Mesothelial cell of epicardium (in vitro differentiated cells): ENCODE measurements at regions not wholly inside any gene's neighbourhood (a gene's known extent, or its start where the extent isn't known, plus 50 kb on each side); places are given as distances from the start of the nearest gene placed in this dataset.

Experiments used
- DNase-seq, 2 experiments: peaks; one replicate each; pipeline ENCODE4 v3.0.0; 2021; ENCODE audit warnings: low spot score in 2 of 2; ENCODE audit not compliant: unreplicated experiment in 2 of 2
- H3K27ac Mint-ChIP-seq: 2 replicates; pipeline ENCODE4 v1.8.0; 2021; ENCODE audit warnings: mixed read lengths
- H3K27me3 Mint-ChIP-seq: 2 replicates; pipeline ENCODE4 v1.8.0; 2021; ENCODE audit warnings: low read depth, mixed read lengths
- H3K36me3 Mint-ChIP-seq: 2 replicates; pipeline ENCODE4 v1.8.0; 2021; ENCODE audit warnings: mixed read lengths
- H3K4me1 Mint-ChIP-seq: 2 replicates; pipeline ENCODE4 v1.8.0; 2021; ENCODE audit warnings: mixed read lengths
- H3K4me3 Mint-ChIP-seq: 2 replicates; pipeline ENCODE4 v1.8.0; 2021; ENCODE audit warnings: mild to moderate bottlenecking, moderate library complexity, mixed read lengths
- H3K9me3 Mint-ChIP-seq: 2 replicates; pipeline ENCODE4 v1.8.0; 2021; ENCODE audit warnings: mixed read lengths
- CTCF ChIP-seq: fragments of 200-600 bp; sonication (generic); IDR thresholded peaks from one replicate; pipeline ENCODE4 v1.5.0; 2021; ENCODE audit warnings: antibody characterized with exemption; ENCODE audit not compliant: unreplicated experiment

- no peak for DNase-seq
- TF ChIP-seq CTCF = no peak
- no peaks in the 10 kb centered on the region for H3K36me3 Mint-ChIP-seq
- H3K27ac Mint-ChIP-seq = no peak overlapping the region
- H3K9me3 Mint-ChIP-seq = no peaks in the 10 kb centered on the region
- H3K27me3 Mint-ChIP-seq = no peaks in the 10 kb centered on the region
- peaks cover 16% of the 10 kb centered on the region for H3K4me1 Mint-ChIP-seq
- H3K4me3 Mint-ChIP-seq = no peak overlapping the region
Observed at GRCh38 chr4:123507376-123507775, 110.8 kb downstream of the SPRY1 start.

GRCh38 chr4:123510221-123510620, 113.6 kb downstream of the SPRY1 start:
- no peak overlapping the region for H3K4me3 Mint-ChIP-seq
- TF ChIP-seq CTCF = no peak

GRCh38 chr4:123510659-123511058, 114.1 kb downstream of the SPRY1 start:
- no peak overlapping the region for H3K4me3 Mint-ChIP-seq
- peaks cover 10% of the 10 kb centered on the region for H3K4me1 Mint-ChIP-seq
- no peak overlapping the region for H3K27ac Mint-ChIP-seq
- peaks cover 1% of the 10 kb centered on the region for H3K36me3 Mint-ChIP-seq
- H3K9me3 Mint-ChIP-seq = peaks cover 5% of the 10 kb centered on the region
- H3K27me3 Mint-ChIP-seq = no peaks in the 10 kb centered on the region
- no peak for DNase-seq
- TF ChIP-seq CTCF = no peak

More at GRCh38 chr4:123510221-123510620, 113.6 kb downstream of the SPRY1 start:
- no peaks in the 10 kb centered on the region for H3K27me3 Mint-ChIP-seq
- H3K36me3 Mint-ChIP-seq = peaks cover 1% of the 10 kb centered on the region
- DNase-seq = no peak
- H3K27ac Mint-ChIP-seq = no peak overlapping the region
- H3K9me3 Mint-ChIP-seq = peaks cover 5% of the 10 kb centered on the region
- peaks cover 13% of the 10 kb centered on the region for H3K4me1 Mint-ChIP-seq

- Mint-ChIP-seq H3K4me1 (peaks cover 9% of the 10 kb centered on the region), H3K27me3 (no peaks in the 10 kb centered on the region), H3K9me3 (peaks cover 5% of the 10 kb centered on the region), H3K36me3 (peaks cover 1% of the 10 kb centered on the region), H3K27ac (no peak overlapping the region), H3K4me3 (no peak overlapping the region)
- no peak for TF ChIP-seq CTCF
- no peak for DNase-seq
Observed at GRCh38 chr4:123516576-123516975, 120.0 kb downstream of the SPRY1 start.

GRCh38 chr4:123517176-123517575, 120.6 kb downstream of the SPRY1 start:
- Mint-ChIP-seq H3K27ac (no peak overlapping the region), H3K27me3 (no peaks in the 10 kb centered on the region)

More at GRCh38 chr4:123517176-123517575, 120.6 kb downstream of the SPRY1 start:
- H3K9me3 Mint-ChIP-seq = peaks cover 5% of the 10 kb centered on the region
- no peak for TF ChIP-seq CTCF
- no peak for DNase-seq
- H3K36me3 Mint-ChIP-seq = peaks cover 1% of the 10 kb centered on the region
- H3K4me1 Mint-ChIP-seq = peaks cover 9% of the 10 kb centered on the region
- no peak overlapping the region for H3K4me3 Mint-ChIP-seq
